ENCODE measurements at regions not wholly inside any gene's neighbourhood (a gene's known extent, or its start where the extent isn't known, plus 50 kb on each side); places are given as distances from the start of the nearest gene placed in this dataset.

DNA sequence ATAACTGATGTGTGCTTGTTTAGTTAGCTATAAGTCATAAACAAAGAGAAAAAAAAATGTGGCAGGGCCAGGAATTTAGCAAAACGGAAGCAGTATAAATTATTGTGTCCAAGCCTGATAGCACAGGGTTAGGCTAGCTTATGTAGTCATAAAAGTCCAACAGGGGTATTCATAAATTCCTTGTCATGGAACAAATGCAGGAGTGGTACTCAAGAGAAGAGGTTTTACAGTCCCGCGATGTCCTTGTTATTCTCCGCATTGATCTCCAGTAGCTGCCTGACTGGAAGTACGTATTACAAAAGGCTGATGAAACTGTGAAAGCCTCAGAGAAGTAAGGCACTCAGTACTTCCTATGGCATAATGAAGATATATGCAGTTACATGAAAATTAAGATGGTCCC, 336.9 kb upstream of the TRAM1L1 start:
- TF ChIP-seq, protein P1, sequence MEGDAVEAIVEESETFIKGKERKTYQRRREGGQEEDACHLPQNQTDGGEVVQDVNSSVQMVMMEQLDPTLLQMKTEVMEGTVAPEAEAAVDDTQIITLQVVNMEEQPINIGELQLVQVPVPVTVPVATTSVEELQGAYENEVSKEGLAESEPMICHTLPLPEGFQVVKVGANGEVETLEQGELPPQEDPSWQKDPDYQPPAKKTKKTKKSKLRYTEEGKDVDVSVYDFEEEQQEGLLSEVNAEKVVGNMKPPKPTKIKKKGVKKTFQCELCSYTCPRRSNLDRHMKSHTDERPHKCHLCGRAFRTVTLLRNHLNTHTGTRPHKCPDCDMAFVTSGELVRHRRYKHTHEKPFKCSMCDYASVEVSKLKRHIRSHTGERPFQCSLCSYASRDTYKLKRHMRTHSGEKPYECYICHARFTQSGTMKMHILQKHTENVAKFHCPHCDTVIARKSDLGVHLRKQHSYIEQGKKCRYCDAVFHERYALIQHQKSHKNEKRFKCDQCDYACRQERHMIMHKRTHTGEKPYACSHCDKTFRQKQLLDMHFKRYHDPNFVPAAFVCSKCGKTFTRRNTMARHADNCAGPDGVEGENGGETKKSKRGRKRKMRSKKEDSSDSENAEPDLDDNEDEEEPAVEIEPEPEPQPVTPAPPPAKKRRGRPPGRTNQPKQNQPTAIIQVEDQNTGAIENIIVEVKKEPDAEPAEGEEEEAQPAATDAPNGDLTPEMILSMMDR (conservative IDR thresholded peaks at IDR 0.05 in 1 of 2, IDR thresholded peaks at IDR 0.05 in 1 of 2; ENCODE audit: extremely low read depth in 1 of 2, insufficient read depth in 1 of 2, low read depth in 1 of 2, low read length in 2 of 2): no peak
- no peak for TF ChIP-seq EZH2 (IDR thresholded peaks at IDR 0.05; ENCODE audit: borderline replicate concordance, low read length)
